MG63 (cell line): ENCODE measurements at regions not wholly inside any gene's neighbourhood (a gene's known extent, or its start where the extent isn't known, plus 50 kb on each side); places are given as distances from the start of the nearest gene placed in this dataset.
A peak's percentile ranks its signal among the peaks of the same experiment; 100 is the strongest.

Experiments
- DNase-seq: peaks from one replicate; pipeline ENCODE4 v3.0.0-alpha.2; 2020
- H3K27me3 ChIP-seq: fragments of 250-450 bp; sonication (Bioruptor Pico); 2 replicates; pipeline ENCODE4 v1.5.1; 2020; ENCODE audit warnings: mild to moderate bottlenecking, moderate library complexity
- H3K36me3 ChIP-seq: fragments of 250-450 bp; sonication (Bioruptor Pico); 2 replicates; pipeline ENCODE4 v1.5.1; 2020; ENCODE audit warnings: mild to moderate bottlenecking, moderate library complexity
- H3K4me3 ChIP-seq: fragments of 250-450 bp; sonication (Bioruptor Pico); 2 replicates; pipeline ENCODE4 v1.5.1; 2020; ENCODE audit warnings: mild to moderate bottlenecking, moderate library complexity
- H3K9me3 ChIP-seq: fragments of 250-450 bp; sonication (Bioruptor Pico); 2 replicates; pipeline ENCODE4 v1.5.1; 2020; ENCODE audit warnings: mild to moderate bottlenecking, moderate library complexity

DNA sequence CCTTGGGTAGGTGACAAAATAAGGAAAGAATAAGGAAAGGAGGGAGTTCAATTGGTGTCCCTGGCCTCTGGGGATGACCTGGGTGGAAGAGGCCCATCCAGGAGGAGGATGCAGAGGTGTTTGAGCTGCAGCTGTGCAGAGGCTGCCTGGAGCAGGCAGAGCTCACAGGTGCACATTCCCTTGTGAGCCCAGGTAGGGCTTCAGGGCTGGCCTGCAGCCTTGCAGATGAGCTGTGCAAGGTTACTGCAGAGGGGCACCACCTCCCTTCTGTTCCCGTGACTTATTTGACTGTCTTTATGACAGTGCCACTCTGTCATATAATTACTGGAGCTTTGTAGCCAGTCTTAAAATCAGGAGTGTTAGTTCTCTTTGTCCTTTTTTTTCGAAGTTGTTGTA, 263.2 kb upstream of the HS6ST1 start:
- Histone ChIP-seq H3K27me3 (no peaks in the 10 kb centered on the region), H3K36me3 (no peaks in the 10 kb centered on the region), H3K4me3 (no peak overlapping the region), H3K9me3 (peaks cover 12% of the 10 kb centered on the region)
- no peak for DNase-seq

GRCh38 chr2:128584296-128584890, 265.7 kb upstream of the HS6ST1 start:
- Histone ChIP-seq H3K9me3 (peaks cover 12% of the 10 kb centered on the region), H3K4me3 (no peak overlapping the region), H3K36me3 (no peaks in the 10 kb centered on the region), H3K27me3 (no peaks in the 10 kb centered on the region)
- DNase-seq: no peak

DNA sequence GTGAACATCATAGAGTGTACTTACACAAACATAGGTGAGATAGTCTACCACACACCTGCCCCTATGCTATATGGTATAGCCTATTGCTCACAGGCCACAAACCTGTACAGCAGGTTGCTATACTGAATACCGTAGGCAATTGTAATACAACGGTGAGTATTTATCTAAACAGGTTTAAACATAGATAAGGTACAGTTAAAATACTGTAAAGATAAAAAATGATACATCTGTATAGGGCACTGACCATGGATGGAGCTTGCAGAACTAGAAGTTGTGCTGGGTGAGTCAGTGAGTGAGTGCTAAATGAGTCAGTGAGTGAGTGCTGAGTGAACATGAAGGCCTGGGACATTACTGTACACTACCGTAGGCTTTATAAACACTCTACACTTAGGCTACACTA, 267.0 kb upstream of the HS6ST1 start:
- Histone ChIP-seq H3K9me3 (peaks cover 12% of the 10 kb centered on the region), H3K36me3 (no peaks in the 10 kb centered on the region), H3K27me3 (no peaks in the 10 kb centered on the region), H3K4me3 (no peak overlapping the region)
- peak; percentile 65 for DNase-seq

GRCh38 chr2:128589681-128590080, 271.0 kb upstream of the HS6ST1 start:
- Histone ChIP-seq H3K27me3 (no peaks in the 10 kb centered on the region), H3K36me3 (no peaks in the 10 kb centered on the region), H3K9me3 (peaks cover 11% of the 10 kb centered on the region), H3K4me3 (no peak overlapping the region)
- DNase-seq: no peak

DNA sequence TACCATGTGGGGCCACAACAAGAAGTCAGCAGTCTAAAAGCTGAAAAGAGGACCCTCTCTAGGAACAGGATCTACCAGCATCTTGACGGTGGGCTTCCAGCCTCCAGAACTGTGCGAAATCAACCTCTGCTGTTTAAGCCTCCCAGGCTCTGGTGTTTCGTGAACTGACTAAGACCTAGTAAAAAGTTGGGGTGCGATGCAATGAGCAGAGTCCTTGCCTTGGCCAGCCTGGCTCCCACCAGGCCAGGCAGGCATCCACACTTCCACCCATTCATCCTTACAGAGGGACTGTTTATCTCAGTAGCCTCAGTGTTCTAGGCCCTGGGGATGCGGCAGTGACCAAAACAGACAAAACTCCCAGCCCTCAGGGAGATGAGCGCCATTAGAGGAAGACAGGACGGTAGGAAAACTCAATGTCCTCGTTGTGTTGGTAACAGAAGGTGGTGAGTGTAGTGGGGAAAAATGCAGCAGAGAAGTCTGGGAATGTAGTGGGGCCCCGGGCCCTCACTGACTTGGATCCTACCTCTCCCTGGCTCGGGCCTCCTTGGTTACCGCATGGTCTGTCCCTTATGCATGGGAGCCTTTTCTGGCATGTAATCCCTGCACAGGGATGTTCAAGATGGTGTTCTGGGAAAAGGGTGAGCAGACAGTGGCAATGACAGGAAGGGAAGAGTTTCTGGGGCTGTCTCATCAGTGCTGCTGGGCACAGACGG, 271.8 kb upstream of the HS6ST1 start:
- peaks cover 3% of the 10 kb centered on the region for H3K9me3 ChIP-seq
- H3K4me3 ChIP-seq: no peak overlapping the region
- DNase-seq: no peak
- no peaks in the 10 kb centered on the region for H3K27me3 ChIP-seq
- no peaks in the 10 kb centered on the region for H3K36me3 ChIP-seq

- Histone ChIP-seq H3K27me3 (no peaks in the 10 kb centered on the region), H3K9me3 (no peaks in the 10 kb centered on the region), H3K36me3 (no peaks in the 10 kb centered on the region), H3K4me3 (no peak overlapping the region)
- no peak for DNase-seq
Measured at GRCh38 chr2:128591022-128591860, 272.6 kb upstream of the HS6ST1 start.

DNA sequence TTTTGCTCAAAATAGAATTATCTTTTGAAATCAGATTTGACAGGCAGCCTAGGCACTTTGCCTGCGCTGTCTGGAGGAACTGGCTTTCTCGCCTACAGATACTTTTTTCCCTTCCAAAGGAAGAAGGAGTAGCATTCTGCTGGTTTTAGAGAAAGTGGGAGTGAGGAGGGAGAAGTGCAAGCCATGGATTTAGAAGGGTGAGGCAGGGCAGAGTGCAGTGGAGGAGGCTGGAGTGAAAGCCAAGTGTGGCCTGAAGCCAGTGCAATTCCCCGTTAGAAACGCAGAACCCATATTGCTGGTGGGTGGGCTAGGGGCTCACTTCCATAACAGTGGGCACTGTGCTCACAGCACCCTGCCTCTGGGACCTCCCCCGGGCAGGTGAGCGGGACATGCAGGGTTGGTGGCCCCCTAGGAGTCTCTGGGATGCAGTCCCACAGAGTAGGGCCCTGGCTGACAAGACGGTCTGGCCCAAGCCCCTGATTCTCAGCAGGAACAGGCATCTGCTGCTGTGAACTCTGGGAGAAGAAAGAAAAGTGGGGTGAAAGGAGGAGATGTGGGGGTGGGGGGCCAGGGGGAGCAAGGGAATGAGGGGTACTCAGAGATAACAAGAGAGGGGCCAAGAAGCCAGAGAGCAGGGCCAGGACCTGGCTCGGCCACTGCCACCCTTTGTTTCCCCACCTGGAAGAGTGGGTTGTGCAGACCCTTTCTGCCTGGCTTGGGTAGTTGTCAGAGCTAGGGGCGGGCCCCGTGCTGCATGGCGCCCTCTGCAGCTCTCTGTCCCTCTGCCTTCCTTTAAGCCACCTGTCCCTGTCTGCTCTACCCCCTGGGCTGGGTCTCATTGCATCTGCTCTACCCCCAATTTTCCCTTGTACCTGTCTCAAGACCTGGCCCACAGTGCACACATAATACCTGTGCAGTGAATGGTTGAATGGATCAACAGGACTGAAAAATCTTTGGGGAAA, 273.5 kb upstream of the HS6ST1 start:
- Histone ChIP-seq H3K4me3 (no peak overlapping the region), H3K27me3 (no peaks in the 10 kb centered on the region), H3K36me3 (no peaks in the 10 kb centered on the region), H3K9me3 (no peaks in the 10 kb centered on the region)
- no peak for DNase-seq

GRCh38 chr2:128593518-128593878, 274.8 kb upstream of the HS6ST1 start:
- no peak for DNase-seq
- Histone ChIP-seq H3K36me3 (no peaks in the 10 kb centered on the region), H3K9me3 (no peaks in the 10 kb centered on the region), H3K4me3 (no peak overlapping the region), H3K27me3 (no peaks in the 10 kb centered on the region)

GRCh38 chr2:128593879-128594650, 275.4 kb upstream of the HS6ST1 start:
- DNase-seq: no peak
- no peak overlapping the region for H3K4me3 ChIP-seq
- H3K9me3 ChIP-seq: no peaks in the 10 kb centered on the region
- H3K36me3 ChIP-seq: no peaks in the 10 kb centered on the region
- H3K27me3 ChIP-seq: no peaks in the 10 kb centered on the region

GRCh38 chr2:128594651-128594910, 275.9 kb upstream of the HS6ST1 start:
- Histone ChIP-seq H3K27me3 (no peaks in the 10 kb centered on the region), H3K9me3 (no peaks in the 10 kb centered on the region), H3K4me3 (no peak overlapping the region), H3K36me3 (no peaks in the 10 kb centered on the region)
- no peak for DNase-seq

GRCh38 chr2:128594953-128595677, 276.4 kb upstream of the HS6ST1 start:
- Histone ChIP-seq H3K4me3 (no peak overlapping the region), H3K9me3 (no peaks in the 10 kb centered on the region), H3K36me3 (no peaks in the 10 kb centered on the region), H3K27me3 (no peaks in the 10 kb centered on the region)
- DNase-seq: no peak

- Histone ChIP-seq H3K9me3 (no peaks in the 10 kb centered on the region), H3K4me3 (no peak overlapping the region), H3K27me3 (no peaks in the 10 kb centered on the region), H3K36me3 (no peaks in the 10 kb centered on the region)
- no peak for DNase-seq
Measured at GRCh38 chr2:128595763-128596395, 277.2 kb upstream of the HS6ST1 start.

DNA sequence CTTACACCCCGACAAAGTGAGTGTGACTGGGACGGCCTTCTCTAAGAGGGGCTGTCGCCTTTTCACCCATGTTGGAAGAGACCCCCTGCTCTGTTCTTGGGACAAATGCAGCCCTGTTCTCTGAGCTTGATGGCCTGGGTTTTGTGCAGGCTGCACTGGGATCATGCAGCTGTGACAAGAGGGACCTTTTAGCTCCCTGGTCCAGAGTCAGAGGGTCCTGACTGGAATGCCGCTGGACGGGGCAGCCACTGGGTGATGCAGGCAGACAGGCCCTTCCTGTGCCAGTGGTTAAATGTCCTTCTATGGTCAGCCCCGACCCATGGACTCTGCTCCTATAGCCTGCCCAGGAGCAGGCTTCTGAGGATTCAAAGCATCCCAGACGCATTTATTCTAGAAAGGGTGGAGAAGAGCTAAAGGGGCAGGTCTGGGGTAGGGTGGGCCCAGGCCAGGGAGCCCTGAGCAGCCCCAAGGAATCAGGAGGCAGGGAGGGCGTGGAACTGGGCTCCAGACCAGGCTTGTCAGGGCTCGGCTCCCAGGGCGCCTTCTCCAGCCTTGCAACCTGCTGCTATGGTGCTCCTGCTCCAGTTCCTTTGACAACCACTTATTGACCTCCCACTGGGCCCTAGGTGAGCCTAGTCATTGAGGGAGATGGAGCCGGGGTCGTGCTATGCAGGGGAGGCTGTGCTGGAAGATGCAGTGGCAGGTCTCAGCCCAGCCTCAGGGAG, 277.9 kb upstream of the HS6ST1 start:
- H3K9me3 ChIP-seq: no peaks in the 10 kb centered on the region
- H3K36me3 ChIP-seq: no peaks in the 10 kb centered on the region
- DNase-seq: no peak
- H3K4me3 ChIP-seq: no peak overlapping the region
- H3K27me3 ChIP-seq: no peaks in the 10 kb centered on the region

GRCh38 chr2:128597121-128597762, 278.6 kb upstream of the HS6ST1 start:
- H3K4me3 ChIP-seq: no peak overlapping the region
- no peaks in the 10 kb centered on the region for H3K9me3 ChIP-seq
- no peaks in the 10 kb centered on the region for H3K27me3 ChIP-seq
- DNase-seq: no peak
- no peaks in the 10 kb centered on the region for H3K36me3 ChIP-seq
